ENCODE measurements at regions not wholly inside any gene's neighbourhood (a gene's known extent, or its start where the extent isn't known, plus 50 kb on each side); places are given as distances from the start of the nearest gene placed in this dataset.
"Not testable (repeated sequence)": the region's sequence is repeated elsewhere in the genome, so short reads cannot be mapped to it uniquely, and the experiment has no call there.

DNA sequence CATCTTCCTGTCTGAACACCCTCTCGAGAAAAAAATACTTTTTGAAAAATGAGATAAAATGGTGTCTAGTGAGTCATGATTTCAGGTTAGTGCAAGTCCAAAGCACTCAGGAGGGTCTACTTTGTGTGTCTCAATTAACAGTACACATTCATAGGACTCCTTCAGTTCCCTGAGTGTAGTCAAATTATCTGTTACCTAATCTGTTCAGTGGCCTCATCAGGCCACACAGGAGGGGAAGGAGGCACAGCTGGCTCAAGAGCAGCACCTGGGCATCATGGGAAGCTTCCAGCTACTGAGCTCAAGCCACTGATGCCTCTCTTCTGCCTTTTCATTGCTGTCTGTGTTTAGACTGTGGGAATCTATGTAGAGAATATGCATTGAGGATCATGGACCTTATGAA lies 341.4 kb upstream of the SGO1 start:
- Histone ChIP-seq H3K9me3 (ENCODE audit: low read depth) (no peaks in the 10 kb centered on the region), H3K4me3 (no peak overlapping the region), H3K79me2 (ENCODE audit: insufficient read depth) (no peaks in the 10 kb centered on the region), H3F3A (ENCODE audit: insufficient read depth) (no peaks in the 10 kb centered on the region), H3K9ac (no peak overlapping the region), H3K27ac (no peak overlapping the region), H3K27me3 (replicated peaks; ENCODE audit: insufficient read depth) (no peaks in the 10 kb centered on the region), H4K20me1 (ENCODE audit: insufficient read depth) (no peaks in the 10 kb centered on the region), H3K4me1 (ENCODE audit: insufficient read depth) (no peaks in the 10 kb centered on the region), H2AFZ (no peak overlapping the region), H3K36me3 (ENCODE audit: low read depth) (no peaks in the 10 kb centered on the region), H3K9me2 (ENCODE audit: insufficient read depth) (no peaks in the 10 kb centered on the region), H3K4me2 (ENCODE audit: unreplicated experiment) (no peak overlapping the region)
- in situ Hi-C loops (cut with MboI) = no loop called here
- WGBS, 2 experiments (ENCODE audit: low coverage in 1 of 2, low lambda C conversion rate in 2 of 2, missing lambda C conversion rate in 2 of 2) = 89 to 95% methylated on average over 1 of the region's 1 CpG
- TF ChIP-seq EZH2 (IDR thresholded peaks at IDR 0.05; ENCODE audit: insufficient read depth, poor library complexity, severe bottlenecking) (no peak), EZH2phosphoT487 (IDR thresholded peaks at IDR 0.05; ENCODE audit: insufficient read depth, low read depth) (no peak)
- DNase-seq = no peak

DNA sequence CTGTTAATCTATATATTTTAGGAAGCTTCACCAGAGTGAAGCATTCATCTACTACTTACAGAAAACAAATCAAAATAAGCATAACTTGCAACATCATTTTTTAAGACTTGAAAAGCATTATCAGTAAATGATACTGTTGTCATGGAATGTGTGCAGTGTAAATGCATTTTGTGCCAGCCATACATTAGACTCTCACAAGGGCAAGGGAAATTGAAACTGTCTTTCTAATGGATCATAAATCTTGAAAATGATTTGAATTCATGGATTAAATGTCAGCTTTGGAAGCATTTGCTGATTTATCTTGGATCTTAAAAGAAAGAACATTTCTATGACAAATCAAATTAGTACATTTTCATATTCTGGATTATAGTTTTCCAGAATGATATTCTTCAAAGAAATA lies 338.3 kb upstream of the SGO1 start:
- Histone ChIP-seq H2AFZ (no peak overlapping the region), H3K36me3 (ENCODE audit: low read depth) (no peaks in the 10 kb centered on the region), H3K4me3 (no peak overlapping the region), H3K9ac (no peak overlapping the region), H3F3A (ENCODE audit: insufficient read depth) (no peaks in the 10 kb centered on the region), H3K27me3 (replicated peaks; ENCODE audit: insufficient read depth) (no peaks in the 10 kb centered on the region), H4K20me1 (ENCODE audit: insufficient read depth) (no peaks in the 10 kb centered on the region), H3K79me2 (ENCODE audit: insufficient read depth) (no peaks in the 10 kb centered on the region), H3K27ac (no peak overlapping the region), H3K4me1 (ENCODE audit: insufficient read depth) (no peaks in the 10 kb centered on the region), H3K4me2 (ENCODE audit: unreplicated experiment) (no peak overlapping the region), H3K9me2 (ENCODE audit: insufficient read depth) (no peaks in the 10 kb centered on the region), H3K9me3 (ENCODE audit: low read depth) (no peaks in the 10 kb centered on the region)
- in situ Hi-C loops (cut with MboI) = loop anchor here (25.0 kb wide), 1 partner anchor 1588 kb away; no protein-coding TSS in a partner anchor
- TF ChIP-seq EZH2 (IDR thresholded peaks at IDR 0.05; ENCODE audit: insufficient read depth, poor library complexity, severe bottlenecking) (no peak), EZH2phosphoT487 (IDR thresholded peaks at IDR 0.05; ENCODE audit: insufficient read depth, low read depth) (no peak)
- DNase-seq = no peak

DNA sequence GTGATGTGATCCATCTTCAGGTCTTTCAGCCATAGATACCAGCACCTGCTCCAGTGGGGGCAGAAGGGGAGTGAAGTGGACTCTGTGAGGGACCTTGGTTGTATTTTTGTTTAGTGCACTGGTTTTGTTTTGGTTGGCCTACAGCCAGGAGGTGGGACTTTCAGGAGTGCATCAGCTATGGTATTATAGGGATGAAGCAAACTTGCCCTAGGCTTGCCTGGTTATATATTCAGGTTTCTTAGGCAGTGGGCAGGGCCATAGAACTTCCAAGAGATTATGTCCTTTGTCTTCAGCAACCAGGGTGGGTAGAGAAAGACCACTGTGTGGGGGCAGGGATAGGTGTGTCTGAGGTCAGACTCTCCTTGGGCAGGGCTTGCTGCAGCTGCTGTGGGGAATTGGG lies 337.3 kb upstream of the SGO1 start:
- in situ Hi-C loops (cut with MboI) = loop anchor here (25.0 kb wide), 1 partner anchor 1589 kb away; no protein-coding TSS in a partner anchor
- no peaks in the 10 kb centered on the region for H4K20me1 ChIP-seq (ENCODE audit: insufficient read depth)

DNA sequence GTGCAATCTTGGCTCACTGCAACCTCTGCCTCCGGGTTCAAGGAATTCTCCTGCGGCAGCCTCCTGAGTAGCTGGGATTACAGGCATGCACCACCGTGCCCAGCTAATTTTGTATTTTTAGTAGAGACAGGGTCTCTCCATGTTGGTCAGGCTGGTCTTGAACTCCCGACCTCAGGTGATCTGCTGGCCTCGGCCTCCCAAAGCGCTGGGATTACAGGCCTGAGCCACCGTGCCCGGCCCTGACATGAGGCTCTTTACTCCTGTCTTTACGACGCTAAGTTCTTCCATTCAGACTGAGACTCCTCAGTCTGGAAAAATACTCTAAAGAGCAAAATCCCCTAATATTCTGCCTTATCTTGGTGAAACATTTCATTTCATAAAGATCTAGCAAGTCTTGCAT lies 331.3 kb upstream of the SGO1 start:
- H3K4me3 ChIP-seq = not testable (repeated sequence)
- in situ Hi-C loops (cut with MboI) = loop anchor here (10.0 to 25.0 kb wide), 3 partner anchors 417 to 1595 kb away; no protein-coding TSS in a partner anchor
- WGBS, 2 experiments (ENCODE audit: low coverage in 1 of 2, low lambda C conversion rate in 2 of 2, missing lambda C conversion rate in 2 of 2) = 94 to 96% methylated on average over 10 of the region's 10 CpGs

More for the DNA sequence above, 337.3 kb upstream of the SGO1 start:
- DNase-seq = no peak
- Histone ChIP-seq H3K9me2 (ENCODE audit: insufficient read depth) (no peaks in the 10 kb centered on the region), H3K36me3 (ENCODE audit: low read depth) (no peaks in the 10 kb centered on the region), H3K27ac (no peak overlapping the region), H3K4me3 (no peak overlapping the region), H3K9ac (no peak overlapping the region), H3K79me2 (ENCODE audit: insufficient read depth) (no peaks in the 10 kb centered on the region), H3K9me3 (ENCODE audit: low read depth) (no peaks in the 10 kb centered on the region), H3K4me2 (ENCODE audit: unreplicated experiment) (no peak overlapping the region), H3K4me1 (ENCODE audit: insufficient read depth) (no peaks in the 10 kb centered on the region), H2AFZ (no peak overlapping the region), H3K27me3 (replicated peaks; ENCODE audit: insufficient read depth) (no peaks in the 10 kb centered on the region), H3F3A (ENCODE audit: insufficient read depth) (no peaks in the 10 kb centered on the region)
- no peak for TF ChIP-seq EZH2 (IDR thresholded peaks at IDR 0.05; ENCODE audit: insufficient read depth, poor library complexity, severe bottlenecking)
- no peak for TF ChIP-seq EZH2phosphoT487 (IDR thresholded peaks at IDR 0.05; ENCODE audit: insufficient read depth, low read depth)

DNA sequence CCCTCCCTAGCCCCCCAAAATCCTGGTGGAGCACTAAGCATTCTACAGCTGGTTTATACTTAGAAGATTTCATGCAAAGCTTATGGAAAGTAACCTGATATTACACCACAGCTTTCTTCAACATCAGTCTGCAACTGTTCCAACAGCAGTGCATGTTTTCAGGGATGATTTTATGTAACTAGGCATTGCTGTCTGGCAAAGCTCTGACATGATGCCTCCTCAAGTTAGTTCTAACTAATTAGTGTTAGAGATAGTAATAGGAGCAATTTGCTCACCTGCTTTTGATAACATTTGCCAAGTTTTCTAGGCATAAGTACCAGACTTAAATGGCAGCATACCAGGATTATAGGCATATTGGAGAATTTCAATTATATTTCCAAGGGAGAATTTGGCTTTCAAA lies 330.3 kb upstream of the SGO1 start:
- Histone ChIP-seq H3F3A (ENCODE audit: insufficient read depth) (no peaks in the 10 kb centered on the region), H3K79me2 (ENCODE audit: insufficient read depth) (no peaks in the 10 kb centered on the region), H3K4me1 (ENCODE audit: insufficient read depth) (no peaks in the 10 kb centered on the region), H4K20me1 (ENCODE audit: insufficient read depth) (no peaks in the 10 kb centered on the region), H3K4me2 (ENCODE audit: unreplicated experiment) (no peak overlapping the region), H3K27ac (no peak overlapping the region), H3K27me3 (replicated peaks; ENCODE audit: insufficient read depth) (no peaks in the 10 kb centered on the region), H3K4me3 (no peak overlapping the region), H2AFZ (no peak overlapping the region), H3K9ac (no peak overlapping the region), H3K9me3 (ENCODE audit: low read depth) (no peaks in the 10 kb centered on the region), H3K36me3 (ENCODE audit: low read depth) (no peaks in the 10 kb centered on the region), H3K9me2 (ENCODE audit: insufficient read depth) (no peaks in the 10 kb centered on the region)
- in situ Hi-C loops (cut with MboI) = loop anchor here (10.0 to 25.0 kb wide), 3 partner anchors 418 to 1596 kb away; no protein-coding TSS in a partner anchor
- DNase-seq = no peak
- TF ChIP-seq EZH2 (IDR thresholded peaks at IDR 0.05; ENCODE audit: insufficient read depth, poor library complexity, severe bottlenecking) = no peak
- no peak for TF ChIP-seq EZH2phosphoT487 (IDR thresholded peaks at IDR 0.05; ENCODE audit: insufficient read depth, low read depth)

More for the DNA sequence above, 331.3 kb upstream of the SGO1 start:
- H3K79me2 ChIP-seq (ENCODE audit: insufficient read depth); H3K4me1 ChIP-seq (ENCODE audit: insufficient read depth); H3K4me2 ChIP-seq (ENCODE audit: unreplicated experiment); H2AFZ ChIP-seq; H3F3A ChIP-seq (ENCODE audit: insufficient read depth); H3K27me3 ChIP-seq (replicated peaks; ENCODE audit: insufficient read depth); H3K36me3 ChIP-seq (ENCODE audit: low read depth); H4K20me1 ChIP-seq (ENCODE audit: insufficient read depth); H3K27ac ChIP-seq; H3K9me3 ChIP-seq (ENCODE audit: low read depth); H3K9me2 ChIP-seq (ENCODE audit: insufficient read depth); H3K9ac ChIP-seq; DNase-seq: not testable (repeated sequence)
